ENCODE measurements at regions not wholly inside any gene's neighbourhood (a gene's known extent, or its start where the extent isn't known, plus 50 kb on each side); places are given as distances from the start of the nearest gene placed in this dataset.

DNA sequence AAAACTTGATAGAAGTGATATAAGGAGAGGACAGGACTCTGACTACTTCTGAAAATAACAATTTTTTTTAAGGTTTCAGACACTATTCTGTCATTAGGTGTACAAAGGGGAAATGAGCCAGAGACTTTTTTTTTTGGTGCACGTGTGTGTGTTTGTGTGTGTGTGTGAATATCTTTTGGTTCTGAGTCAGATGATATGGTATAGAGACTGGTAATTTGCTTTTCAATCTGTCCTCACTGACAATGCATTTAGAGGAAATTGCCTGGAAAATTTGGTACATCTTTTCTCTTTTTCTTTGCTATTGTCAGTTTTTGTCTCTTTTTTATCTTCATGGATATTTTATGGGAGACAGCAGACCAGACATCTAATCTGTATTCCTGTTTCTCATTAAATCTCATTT is 59.3 kb downstream of the DDIT4L start:
- DNase-seq (ENCODE audit: low spot score) = no peak

DNA sequence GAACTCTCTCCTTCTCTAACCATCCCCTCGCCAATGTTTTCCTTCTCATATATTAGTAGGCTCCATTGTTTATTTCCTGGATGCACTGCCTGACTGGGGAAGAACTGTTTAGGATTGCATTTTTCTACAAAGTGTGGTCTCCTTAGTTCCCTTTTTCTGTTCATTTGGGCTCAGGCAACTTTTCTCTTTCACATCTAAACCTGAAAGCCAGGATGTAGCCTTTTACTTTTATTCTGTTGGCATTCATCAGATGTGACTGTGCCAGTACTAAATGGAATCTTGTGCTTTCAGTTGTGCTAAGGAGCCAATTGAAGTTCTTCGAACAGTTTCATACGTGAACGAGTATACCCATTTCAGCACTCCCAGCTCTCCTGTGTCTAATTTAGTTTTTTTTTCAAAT is 59.8 kb downstream of the DDIT4L start:
- no peak for DNase-seq (ENCODE audit: low spot score)

DNA sequence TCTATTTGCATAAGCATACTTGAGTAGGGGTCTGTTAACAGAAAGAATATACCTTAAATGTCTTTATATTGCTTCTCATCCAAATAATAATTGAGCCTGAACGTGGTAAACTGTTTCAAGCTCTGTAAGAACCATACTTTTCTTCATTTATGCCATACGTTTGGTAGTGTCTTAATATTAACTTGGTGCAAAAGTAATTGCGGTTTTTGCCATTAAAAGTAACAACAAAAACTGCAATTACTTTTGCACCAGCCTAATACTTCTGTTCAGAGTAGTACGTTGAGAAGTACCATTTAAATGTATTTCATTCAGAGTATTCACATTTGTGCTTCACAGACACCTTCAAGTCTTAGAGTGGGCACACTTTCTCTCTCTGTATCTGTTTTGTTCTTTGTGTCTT is 60.5 kb downstream of the DDIT4L start:
- DNase-seq (ENCODE audit: low spot score) = no peak

DNA sequence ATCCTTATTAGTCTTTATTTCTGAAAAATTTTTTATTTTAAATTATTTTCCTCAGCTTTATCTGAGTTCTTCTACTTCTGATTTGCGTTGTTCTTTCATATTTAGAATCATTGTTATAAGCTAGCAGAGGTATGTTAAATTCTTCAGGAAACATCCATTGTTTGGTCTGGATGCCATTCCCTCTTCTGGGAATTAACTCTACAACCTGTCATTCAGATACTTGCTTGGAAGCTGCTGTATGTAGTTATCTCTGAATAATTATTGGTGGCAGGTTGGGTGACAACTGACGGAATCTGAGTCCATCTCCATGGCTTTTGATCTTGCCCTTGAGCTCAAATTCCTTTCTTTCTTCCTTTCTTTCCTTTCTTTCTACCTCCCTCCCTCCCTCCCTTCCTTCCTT is 61.9 kb downstream of the DDIT4L start:
- DNase-seq (ENCODE audit: low spot score) = no peak

DNA sequence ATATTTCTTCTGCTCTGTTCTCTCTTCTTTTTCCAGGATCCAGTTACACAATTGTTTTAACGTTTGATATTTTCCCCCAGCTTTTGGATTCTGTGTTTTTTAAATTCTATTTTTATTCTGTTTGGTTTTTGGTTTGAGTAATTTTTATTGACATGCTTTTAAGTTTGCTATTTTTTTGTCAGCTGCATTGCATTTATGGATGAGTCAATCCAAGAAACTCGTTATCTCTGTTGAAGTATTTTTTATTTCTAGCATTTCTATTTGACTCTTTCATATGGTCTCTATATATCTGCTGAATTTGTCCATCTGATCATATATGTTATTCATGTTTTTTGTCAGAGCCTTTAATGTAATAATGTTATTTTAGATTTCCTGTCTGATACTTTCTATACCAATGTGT is 65.6 kb downstream of the DDIT4L start:
- DNase-seq (ENCODE audit: low spot score) = no peak

DNA sequence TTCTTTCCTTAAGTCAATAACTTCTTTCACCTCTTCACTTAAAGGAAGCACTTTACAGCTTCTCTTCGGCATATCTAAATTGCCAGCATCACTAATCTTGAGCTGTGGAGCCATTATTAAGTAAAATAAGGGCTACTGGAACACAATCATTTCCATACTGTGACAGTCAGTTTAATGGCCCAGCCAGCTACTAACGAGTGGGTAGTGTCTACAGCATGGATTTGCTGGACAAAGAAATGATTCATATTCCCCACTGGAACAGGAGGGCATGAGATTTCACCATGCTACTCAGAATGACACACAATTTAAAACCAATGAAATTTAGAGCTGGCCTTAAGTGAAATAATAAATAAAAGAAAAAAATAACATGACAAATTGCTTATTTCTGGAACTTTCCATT is 72.1 kb downstream of the DDIT4L start:
- no peak for DNase-seq (ENCODE audit: low spot score)

DNA sequence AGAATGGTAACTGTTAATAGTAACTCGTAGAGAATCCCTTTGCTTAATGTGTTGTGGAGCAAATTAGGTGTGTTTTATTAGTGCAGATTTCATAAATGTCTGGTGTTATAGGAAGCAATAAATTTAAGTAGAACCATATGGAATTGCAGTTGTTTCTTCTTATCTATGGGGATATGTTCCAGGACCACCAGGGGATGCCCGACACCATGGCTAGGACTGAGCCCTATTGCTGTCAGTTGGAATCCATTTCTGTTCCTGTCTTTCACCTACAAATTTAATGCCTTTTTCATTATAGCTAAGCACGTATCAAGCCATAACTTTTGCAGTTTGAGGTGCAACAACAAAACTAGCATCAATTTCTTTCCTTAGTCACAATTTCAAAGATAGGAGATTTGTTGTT is 72.5 kb downstream of the DDIT4L start:
- DNase-seq (ENCODE audit: low spot score) = no peak

DNA sequence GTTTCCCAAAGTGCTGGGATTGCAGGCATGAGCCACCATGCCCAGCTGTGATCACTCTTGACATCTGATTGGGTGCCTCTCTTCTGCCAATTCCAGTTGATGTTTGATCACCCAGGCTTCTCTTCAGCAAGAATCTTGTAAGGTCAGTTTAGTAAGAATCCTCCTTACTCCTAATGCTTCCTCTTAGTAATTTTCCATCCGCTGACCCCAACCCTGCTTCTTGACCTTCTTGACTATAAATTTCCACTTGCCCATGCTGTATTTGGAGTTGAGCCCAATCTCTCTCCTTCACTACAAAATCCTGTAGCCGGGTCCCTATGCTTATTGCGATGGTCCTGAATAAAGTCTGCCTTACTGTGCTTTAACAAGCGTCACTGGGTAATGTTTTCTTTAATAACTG is 75.4 kb downstream of the DDIT4L start:
- no peak for DNase-seq (ENCODE audit: low spot score)

DNA sequence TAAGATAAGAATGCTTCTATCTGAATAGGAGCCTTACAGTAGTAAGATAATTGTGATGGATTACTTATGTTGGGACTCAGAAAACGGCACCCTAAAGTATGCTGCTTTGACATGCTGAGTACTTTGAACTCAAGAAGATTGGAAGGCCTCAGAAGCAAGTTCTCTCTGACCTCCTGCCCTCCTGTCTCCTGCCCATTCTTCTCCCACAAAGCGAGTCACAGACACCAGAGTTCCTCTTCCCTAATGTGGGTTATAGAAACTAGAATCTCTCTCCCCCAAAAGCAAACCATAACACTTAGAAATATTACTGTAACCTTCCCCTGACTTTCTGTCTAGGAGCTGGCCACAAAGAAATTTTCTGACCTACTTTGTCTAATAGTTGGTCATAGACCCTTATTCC is 76.5 kb downstream of the DDIT4L start:
- DNase-seq (ENCODE audit: low spot score) = no peak

DNA sequence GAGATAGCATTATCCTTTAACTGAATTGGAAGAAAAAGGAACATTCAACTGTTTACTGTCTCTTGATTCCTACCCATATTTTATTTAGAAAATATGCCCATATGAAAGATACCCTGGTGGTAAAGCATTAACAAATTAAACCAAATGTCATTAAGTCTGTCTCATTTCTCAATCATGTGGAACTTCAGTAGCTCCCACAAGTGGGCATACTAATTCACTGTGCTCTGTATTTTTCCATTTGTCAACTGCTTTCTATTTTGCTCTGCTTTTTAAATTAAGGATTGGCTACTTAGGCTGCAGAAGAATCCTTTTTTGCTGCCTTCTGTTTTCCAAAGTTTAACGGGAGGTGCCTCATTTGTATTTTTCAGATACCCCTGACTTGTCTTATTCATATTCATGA is 77.2 kb downstream of the DDIT4L start:
- no peak for DNase-seq (ENCODE audit: low spot score)

DNA sequence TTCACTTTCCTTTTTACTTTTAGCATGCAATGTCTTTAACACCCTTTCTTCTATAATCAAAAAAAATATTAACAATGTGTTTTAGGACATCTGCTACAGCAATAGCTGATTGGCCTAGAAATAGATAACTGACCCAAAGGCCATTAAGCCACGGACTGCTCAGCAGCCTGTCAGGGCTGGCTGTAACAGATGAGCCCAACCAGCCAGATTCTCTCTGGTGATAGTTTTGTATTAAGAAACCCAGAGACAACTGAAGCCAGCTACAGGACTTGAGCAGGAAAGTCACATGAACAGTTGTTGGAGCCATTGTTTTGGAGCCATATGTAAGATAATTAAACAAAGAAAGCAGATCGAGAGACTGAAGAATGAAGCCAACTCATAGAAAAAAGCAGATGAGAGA is 80.3 kb downstream of the DDIT4L start:
- no peak for DNase-seq (ENCODE audit: low spot score)

DNA sequence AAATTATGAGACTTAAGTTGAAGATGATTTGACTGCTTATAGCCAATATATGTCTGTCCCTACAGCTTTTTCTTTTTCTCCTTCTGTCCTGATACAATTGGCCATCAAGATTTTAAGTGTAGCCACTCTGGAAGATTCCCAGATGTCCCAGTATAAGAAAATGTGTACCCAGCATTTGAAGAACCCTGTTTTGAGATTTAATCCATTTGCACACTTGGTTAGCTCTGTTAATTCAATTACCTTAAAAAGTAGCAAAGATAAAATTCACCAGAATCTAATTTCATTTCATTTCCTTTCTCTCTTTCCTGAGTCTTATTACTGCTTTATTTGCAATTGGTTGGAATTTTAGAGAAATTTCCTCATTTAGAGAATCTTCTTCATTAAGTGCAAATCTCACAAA is 81.4 kb downstream of the DDIT4L start:
- DNase-seq (ENCODE audit: low spot score) = no peak

DNA sequence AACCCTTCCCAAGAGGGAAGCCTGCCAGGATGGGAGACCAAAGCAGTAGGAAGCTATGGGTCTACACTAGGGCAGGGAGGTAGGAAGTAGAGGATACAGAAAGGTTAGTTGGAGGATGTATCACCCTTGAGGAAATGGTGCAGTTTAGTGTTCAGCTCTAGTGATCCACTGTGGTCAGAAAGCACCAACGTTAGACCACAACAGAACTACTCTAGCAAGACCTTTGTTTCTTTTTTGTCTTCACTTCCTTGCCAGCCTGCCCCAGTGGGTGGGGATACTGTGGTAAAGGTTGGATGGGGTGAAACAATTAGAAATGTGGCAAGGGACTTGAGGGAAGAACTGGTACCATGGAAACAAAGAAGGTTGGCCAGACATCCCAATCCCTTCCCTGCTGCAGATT is 83.3 kb downstream of the DDIT4L start:
- no peak for DNase-seq (ENCODE audit: low spot score)

DNA sequence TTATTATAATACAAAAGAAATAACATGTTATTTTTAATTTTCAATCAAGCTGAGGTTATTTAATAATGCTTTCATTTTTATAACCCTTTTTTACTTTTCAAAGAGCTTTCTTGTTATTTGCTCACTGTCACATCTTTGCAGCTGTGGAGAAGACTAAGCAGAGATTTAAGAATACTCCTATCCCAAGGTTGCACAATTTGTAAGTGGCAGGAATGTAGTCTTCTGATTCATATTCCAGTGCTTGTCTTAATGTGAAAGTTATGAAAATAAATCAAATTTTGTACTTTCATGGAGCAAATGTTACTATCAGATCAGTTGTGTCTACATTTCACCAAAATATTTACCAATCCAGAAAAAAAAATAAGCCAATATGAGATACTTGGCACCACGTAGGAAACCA is 86.6 kb downstream of the DDIT4L start:
- DNase-seq (ENCODE audit: low spot score) = no peak

DNA sequence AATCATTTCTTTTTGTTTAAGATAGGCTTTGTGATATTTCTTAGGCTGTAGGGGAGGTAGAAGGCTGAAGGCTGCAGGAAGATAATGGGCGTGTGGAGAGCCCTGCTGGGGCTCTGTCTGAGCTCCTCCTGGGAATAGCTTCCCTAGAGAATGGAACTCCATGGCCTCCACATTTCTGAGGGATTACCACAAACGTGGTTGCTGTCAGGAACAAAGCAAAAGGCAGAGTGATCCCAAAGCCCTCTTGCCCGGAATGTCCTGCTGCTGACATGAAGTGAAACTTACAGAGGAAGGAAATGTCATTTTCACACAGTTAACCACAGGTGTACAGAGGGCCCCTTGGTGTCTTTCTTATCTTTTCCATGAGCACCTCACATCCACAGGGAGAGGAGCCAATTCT is 89.3 kb downstream of the DDIT4L start:
- DNase-seq (ENCODE audit: low spot score) = no peak

DNA sequence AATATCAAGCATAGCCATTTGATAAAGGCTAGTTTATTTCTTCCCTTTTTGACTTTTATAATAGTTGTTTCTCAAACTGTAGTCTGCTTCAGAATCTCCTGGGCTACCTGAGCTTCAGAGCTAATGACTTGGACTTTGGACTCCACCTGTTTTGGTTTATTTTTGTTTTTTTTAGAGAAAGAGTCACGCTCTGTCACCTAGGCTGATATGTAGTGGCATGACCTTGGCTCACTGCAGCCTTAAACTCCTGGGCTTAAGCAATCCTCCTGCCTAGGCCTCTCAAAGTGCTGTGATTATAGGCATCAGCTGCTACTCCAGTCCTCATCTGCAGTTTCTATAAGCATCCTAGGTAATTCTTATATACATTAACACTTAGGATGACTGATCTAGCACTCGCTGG is 90.5 kb downstream of the DDIT4L start:
- no peak for DNase-seq (ENCODE audit: low spot score)

DNA sequence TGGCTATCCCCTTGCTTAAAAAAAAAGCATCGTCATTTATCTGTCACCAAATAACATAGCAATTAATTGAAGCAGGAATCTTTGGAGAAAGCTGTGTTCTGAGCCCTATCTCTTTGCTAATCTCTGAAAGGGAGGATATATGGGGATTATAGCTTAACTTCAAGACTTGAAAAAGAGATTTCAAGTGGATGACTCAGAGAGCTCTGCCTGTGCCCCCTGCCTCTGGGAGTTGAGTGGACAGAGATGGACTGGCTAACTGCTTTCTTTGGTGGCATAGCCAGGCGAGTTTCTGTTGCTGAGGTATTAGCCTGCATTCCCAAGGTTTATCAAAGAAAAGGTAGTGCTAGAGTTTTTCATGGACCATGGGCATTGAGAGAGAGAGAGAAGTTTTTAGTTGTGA is 91.6 kb downstream of the DDIT4L start:
- DNase-seq (ENCODE audit: low spot score) = no peak

DNA sequence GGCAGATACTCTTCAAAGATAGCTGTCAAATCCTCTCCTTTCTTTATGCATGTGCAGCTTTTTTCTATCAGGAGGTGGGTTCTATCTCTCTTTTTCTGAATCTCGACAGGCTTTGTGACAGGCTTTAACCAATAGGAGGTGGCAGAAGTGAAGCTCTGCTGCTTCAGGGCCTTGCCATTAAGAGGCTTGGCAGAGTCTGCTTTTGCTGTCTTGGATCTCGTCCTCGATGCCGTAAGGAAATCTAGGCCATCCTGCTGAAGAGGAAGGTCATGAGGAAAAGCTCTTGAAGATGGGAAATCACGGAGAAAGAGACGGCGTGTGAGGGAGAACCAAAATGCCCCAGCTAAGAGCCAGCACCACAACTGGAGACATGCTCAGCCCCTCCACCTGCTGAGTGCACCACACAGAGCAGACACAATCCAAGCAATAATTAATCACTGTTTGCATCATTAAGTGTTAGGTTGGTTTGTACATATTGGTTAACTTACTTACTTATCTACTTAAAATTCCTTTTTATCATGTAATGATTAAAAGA is 92.2 kb downstream of the DDIT4L start:
- DNase-seq (ENCODE audit: low spot score) = no peak

DNA sequence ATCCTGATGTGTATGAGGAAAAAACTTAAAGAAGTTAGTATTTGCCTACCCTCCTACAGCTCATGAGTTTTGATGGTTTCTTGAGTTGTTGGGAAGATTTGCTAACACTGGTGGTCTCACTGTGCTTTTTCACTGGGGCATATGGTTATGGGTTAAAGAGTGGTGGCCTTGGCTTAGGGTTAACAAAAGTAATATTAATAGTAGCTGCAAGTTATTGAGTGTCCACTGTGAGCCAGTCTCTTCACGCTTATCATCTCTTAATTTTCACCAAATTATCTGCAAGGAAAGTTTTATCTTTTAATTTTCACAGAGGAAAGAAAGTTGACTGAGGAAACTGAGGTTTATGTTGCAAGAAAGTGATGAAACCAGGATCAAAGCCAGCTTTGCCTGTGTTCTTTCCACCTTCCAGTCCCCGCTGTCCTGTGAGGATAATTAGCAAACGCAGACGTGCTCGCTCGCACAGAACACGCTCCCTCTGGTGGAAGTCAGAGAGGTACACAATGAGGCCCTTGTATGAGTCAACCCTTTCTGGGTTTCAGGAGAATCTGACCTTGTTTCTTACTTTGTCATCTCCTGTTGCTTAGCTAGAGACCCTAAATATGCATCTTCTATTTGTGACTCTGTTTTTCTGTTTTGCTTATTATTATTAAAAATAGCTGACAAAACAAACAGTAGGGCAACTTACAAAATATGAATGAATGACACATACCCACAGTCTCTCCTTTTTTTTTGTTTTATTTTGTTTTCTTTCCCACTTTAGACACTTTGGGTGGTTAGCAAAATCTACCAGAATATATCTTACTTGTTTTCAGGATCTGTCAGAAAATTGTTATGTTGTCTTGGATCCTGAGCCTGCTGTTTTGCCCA is 94.3 kb downstream of the DDIT4L start:
- DNase-seq (ENCODE audit: low spot score) = no peak

DNA sequence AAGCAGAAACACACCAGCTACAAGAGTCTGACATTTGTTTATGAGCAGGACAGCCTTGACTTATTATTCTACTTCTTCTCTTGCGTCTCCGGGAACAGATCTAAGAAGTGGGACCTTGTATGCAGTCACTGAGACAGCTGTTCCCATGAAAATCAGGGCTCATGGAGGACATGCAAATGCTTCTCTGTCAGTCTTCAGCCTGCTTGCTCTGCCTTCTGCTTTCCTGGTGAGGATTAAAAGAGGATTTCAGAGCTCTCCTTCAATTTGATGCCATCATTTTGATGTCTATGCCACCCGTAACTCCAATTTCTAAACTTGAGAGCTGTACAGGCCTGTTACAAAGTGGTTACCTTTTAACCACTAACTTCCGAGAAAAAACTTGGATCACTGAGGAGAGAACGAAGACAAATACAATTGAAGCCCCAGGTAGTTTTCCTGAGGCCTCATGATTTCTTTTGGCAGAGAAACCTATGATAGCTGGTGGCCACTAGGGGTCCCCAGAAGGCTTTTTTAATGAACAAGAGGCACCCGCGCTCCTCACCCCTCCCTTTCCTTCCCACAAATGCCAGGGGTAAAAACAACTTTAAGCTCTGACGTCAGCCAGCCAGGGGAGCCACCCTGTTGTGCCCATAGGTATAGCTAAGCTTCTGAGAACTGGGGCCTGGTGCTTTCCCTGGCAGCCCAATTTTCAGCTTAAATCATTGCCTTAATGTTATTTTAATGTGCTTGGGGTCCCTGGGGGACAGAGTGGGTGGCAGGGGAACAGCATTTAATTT is 97.0 kb downstream of the DDIT4L start:
- peak; percentile 57 for DNase-seq (ENCODE audit: low spot score)

DNA sequence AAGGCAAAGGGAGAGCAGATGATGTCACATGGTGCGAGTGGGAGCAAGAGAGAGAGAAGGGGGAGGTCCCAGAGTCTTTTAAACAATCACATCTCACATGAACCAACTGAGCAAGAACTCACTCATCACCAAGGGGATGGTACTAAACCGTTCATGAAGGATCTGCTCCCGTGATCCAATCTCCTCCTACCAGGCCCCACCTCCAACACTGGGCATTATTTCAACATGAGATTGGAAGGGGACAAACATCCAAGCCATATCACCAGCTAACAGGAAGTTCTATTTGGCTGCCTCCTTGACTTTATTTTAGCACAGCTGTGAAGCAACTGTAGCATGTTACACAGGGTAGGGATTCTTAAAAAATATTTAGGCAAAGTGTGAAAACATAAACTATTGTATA is 102.5 kb downstream of the DDIT4L start:
- no peak for DNase-seq (ENCODE audit: low spot score)

DNA sequence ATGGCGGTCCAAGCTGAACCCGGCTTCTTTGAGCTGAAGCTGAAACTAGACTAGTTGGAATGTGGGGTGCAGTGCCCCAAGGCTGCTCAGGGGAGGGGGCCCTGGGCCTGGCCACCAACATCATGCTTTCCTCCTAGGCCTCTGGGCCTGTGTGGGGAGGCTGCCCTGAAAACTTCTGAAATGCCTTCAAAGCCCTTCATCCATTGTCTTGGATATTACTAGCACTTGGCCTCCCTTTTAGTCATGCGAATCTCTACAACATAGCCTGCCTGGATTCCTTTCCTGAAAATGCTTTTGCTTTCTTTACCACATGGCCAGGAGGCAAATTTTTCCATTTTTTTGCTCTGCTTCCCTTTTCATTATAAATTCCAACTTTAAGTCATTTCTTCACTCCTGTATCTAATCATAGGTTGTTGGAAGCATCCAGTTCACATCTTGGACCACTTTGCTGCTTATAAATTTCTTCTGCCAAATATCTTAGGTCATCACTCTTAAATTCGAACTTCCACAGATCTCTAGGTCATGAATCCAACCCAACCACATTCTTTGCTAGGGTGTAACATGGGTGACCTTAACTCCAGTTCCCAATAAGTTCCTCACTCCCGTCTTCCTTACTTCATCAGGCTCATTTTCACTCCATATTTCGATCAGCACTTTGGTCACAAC is 103.4 kb downstream of the DDIT4L start:
- DNase-seq (ENCODE audit: low spot score) = no peak

DNA sequence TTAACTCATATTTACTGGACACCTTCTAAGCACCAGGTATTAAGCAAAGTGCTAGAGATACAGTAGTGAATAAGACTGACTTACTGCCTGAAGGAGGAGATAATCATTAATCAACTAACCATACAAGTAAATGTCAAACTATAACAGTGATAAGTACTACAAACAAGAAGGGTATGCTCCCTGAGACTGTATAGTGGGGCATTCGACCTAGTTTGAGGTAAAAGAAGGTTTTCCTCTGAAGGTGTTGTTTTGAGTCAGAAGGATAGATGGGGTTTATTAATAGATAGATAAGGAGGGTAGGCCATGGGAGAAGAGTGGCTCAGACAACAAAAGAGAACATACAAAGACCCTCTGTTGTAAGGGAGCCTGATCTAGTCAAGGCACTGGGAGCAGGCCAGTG is 105.4 kb downstream of the DDIT4L start:
- no peak for DNase-seq (ENCODE audit: low spot score)

All from hematopoietic multipotent progenitor cell treated with erythropoietin and hydrocortisone succinate and interleukin-3 and kit ligand, for 17 days (in vitro differentiated cells).